Type B pancreatic cell (in vitro differentiated cells): ENCODE measurements at regions not wholly inside any gene's neighbourhood (a gene's known extent, or its start where the extent isn't known, plus 50 kb on each side); places are given as distances from the start of the nearest gene placed in this dataset.

Source experiments
- DNase-seq: peaks from one replicate; pipeline ENCODE4 v3.0.0; 2021; ENCODE audit warnings: mixed read lengths; ENCODE audit not compliant: unreplicated experiment; ENCODE audit errors: extremely low spot score
- H3K27ac Mint-ChIP-seq: 2 replicates; pipeline ENCODE4 v1.8.0; 2021; ENCODE audit warnings: mild to moderate bottlenecking, mixed read lengths
- H3K27me3 Mint-ChIP-seq: 2 replicates; pipeline ENCODE4 v1.8.0; 2021; ENCODE audit warnings: mixed read lengths
- H3K36me3 Mint-ChIP-seq: 2 replicates; pipeline ENCODE4 v1.8.0; 2021; ENCODE audit warnings: mixed read lengths
- H3K4me1 Mint-ChIP-seq: one replicate; pipeline ENCODE4 v1.8.0; 2021; ENCODE audit warnings: mixed read lengths; ENCODE audit not compliant: unreplicated experiment
- H3K4me3 Mint-ChIP-seq: 2 replicates; pipeline ENCODE4 v1.8.0; 2021; ENCODE audit warnings: mild to moderate bottlenecking, mixed read lengths
- H3K9me3 Mint-ChIP-seq: 2 replicates; pipeline ENCODE4 v1.8.0; 2021; ENCODE audit warnings: mixed read lengths
- CTCF ChIP-seq: fragments of 200-600 bp; sonication (generic); conservative IDR thresholded peaks from 2 replicates; pipeline ENCODE4 v1.5.0; 2021; ENCODE audit warnings: antibody characterized with exemption, mild to moderate bottlenecking

- no peak overlapping the region for H3K4me3 Mint-ChIP-seq
- H3K27me3 Mint-ChIP-seq: no peaks in the 10 kb centered on the region
- no peak for DNase-seq
- no peaks in the 10 kb centered on the region for H3K9me3 Mint-ChIP-seq
- H3K27ac Mint-ChIP-seq: no peak overlapping the region
- TF ChIP-seq CTCF: no peak
- no peaks in the 10 kb centered on the region for H3K4me1 Mint-ChIP-seq
- H3K36me3 Mint-ChIP-seq: no peaks in the 10 kb centered on the region
Measured at GRCh38 chr16:35187665-35188225, 1728.3 kb downstream of the TP53TG3F start.

- no peaks in the 10 kb centered on the region for H3K36me3 Mint-ChIP-seq
- no peak for DNase-seq
- no peak overlapping the region for H3K4me3 Mint-ChIP-seq
- no peaks in the 10 kb centered on the region for H3K9me3 Mint-ChIP-seq
- TF ChIP-seq CTCF: no peak
- no peaks in the 10 kb centered on the region for H3K4me1 Mint-ChIP-seq
- H3K27ac Mint-ChIP-seq: no peak overlapping the region
- no peaks in the 10 kb centered on the region for H3K27me3 Mint-ChIP-seq
Measured at GRCh38 chr16:35188288-35189155, 1729.1 kb downstream of the TP53TG3F start.

GRCh38 chr16:35192993-35193392, 1733.6 kb downstream of the TP53TG3F start:
- no peak overlapping the region for H3K27ac Mint-ChIP-seq

GRCh38 chr16:35193956-35194355, 1734.5 kb downstream of the TP53TG3F start:
- H3K36me3 Mint-ChIP-seq: no peaks in the 10 kb centered on the region
- H3K9me3 Mint-ChIP-seq: no peaks in the 10 kb centered on the region
- no peaks in the 10 kb centered on the region for H3K4me1 Mint-ChIP-seq
- no peaks in the 10 kb centered on the region for H3K27me3 Mint-ChIP-seq
- H3K4me3 Mint-ChIP-seq: no peak overlapping the region
- no peak for DNase-seq
- no peak overlapping the region for H3K27ac Mint-ChIP-seq
- TF ChIP-seq CTCF: no peak

More at GRCh38 chr16:35192993-35193392, 1733.6 kb downstream of the TP53TG3F start:
- TF ChIP-seq CTCF: no peak
- no peak overlapping the region for H3K4me3 Mint-ChIP-seq
- DNase-seq: no peak
- no peaks in the 10 kb centered on the region for H3K27me3 Mint-ChIP-seq
- no peaks in the 10 kb centered on the region for H3K4me1 Mint-ChIP-seq
- no peaks in the 10 kb centered on the region for H3K36me3 Mint-ChIP-seq
- H3K9me3 Mint-ChIP-seq: no peaks in the 10 kb centered on the region

GRCh38 chr16:35194681-35195080, 1735.3 kb downstream of the TP53TG3F start:
- DNase-seq: no peak
- no peaks in the 10 kb centered on the region for H3K9me3 Mint-ChIP-seq
- TF ChIP-seq CTCF: no peak
- no peaks in the 10 kb centered on the region for H3K36me3 Mint-ChIP-seq
- no peak overlapping the region for H3K27ac Mint-ChIP-seq
- H3K4me3 Mint-ChIP-seq: no peak overlapping the region
- no peaks in the 10 kb centered on the region for H3K27me3 Mint-ChIP-seq
- no peaks in the 10 kb centered on the region for H3K4me1 Mint-ChIP-seq
